Spleen (tissue), 7 donors: ENCODE measurements at regions not wholly inside any gene's neighbourhood (a gene's known extent, or its start where the extent isn't known, plus 50 kb on each side); places are given as distances from the start of the nearest gene placed in this dataset.

Experiments
- CTCF ChIP-seq, 11 experiments: fragments of 200-600 bp in 7 of 11; fragments of 450-650 bp in 4 of 11; sonication (generic) in 4 of 11; IDR thresholded peaks in 8 of 11; conservative IDR thresholded peaks in 3 of 11; 1 replicate in 7 of 11; 2 replicates in 4 of 11; pipeline versions ENCODE4 v1.4.0 to v1.8.0; 2016 to 2021; ENCODE audit warnings: antibody characterized with exemption in 11 of 11, inconsistent platforms in 4 of 11, mild to moderate bottlenecking in 1 of 11
- POLR2AphosphoS5 ChIP-seq, 3 donors: sonication (generic); formaldehyde crosslinking; IDR thresholded peaks; one replicate each; pipeline ENCODE4 v1.5.1; 2017; ENCODE audit warnings: antibody characterized with exemption in 3 of 3
- donor health status: DM: no; HTN: no; CAD: no; lungs with moderate emphysema.
- donor health status: DM: no; HTN: no; CAD: no.
- donor health status: DM: no; HTN: no; CAD: no.

GRCh38 chr5:4544049-4544670 is 596.0 kb upstream of the ADAMTS16 start:
- TF ChIP-seq CTCF (IDR thresholded peaks at IDR 0.05 in 8 of 11, conservative IDR thresholded peaks at IDR 0.05 in 3 of 11) (no peak), POLR2AphosphoS5 (IDR thresholded peaks at IDR 0.05) (no peak)
